HG03108 (cell line): ENCODE measurements at regions not wholly inside any gene's neighbourhood (a gene's known extent, or its start where the extent isn't known, plus 50 kb on each side); places are given as distances from the start of the nearest gene placed in this dataset.
"Not testable (repeated sequence)": the region's sequence is repeated elsewhere in the genome, so short reads cannot be mapped to it uniquely, and the experiment has no call there.

Experiments used
- ATAC-seq: cut with Tn5 transposase; IDR thresholded peaks from one replicate; pipeline ENCODE4 v1.9.1; 2021; ENCODE audit warnings: moderate library complexity; ENCODE audit not compliant: unreplicated experiment

DNA sequence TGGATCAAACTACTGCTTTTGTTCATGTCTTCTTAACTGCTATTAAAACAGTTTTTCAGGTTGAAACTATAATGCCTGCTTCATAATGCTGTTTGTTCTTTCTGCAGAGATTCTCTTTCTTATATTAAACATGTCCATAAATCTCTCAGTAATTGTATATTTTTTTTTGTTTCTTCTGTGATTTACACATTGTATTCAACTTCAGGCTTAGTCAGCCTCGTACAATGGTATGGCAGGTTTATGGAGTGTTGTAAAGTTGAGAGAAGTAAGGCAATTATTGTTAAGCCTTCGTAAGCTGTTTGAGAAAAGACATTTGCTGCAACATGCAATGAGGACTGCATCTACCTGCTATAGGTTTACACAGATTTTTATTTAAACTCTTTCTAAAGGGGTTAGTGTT is 977.1 kb downstream of the DIPK2A start:
- ATAC-seq = no peak

DNA sequence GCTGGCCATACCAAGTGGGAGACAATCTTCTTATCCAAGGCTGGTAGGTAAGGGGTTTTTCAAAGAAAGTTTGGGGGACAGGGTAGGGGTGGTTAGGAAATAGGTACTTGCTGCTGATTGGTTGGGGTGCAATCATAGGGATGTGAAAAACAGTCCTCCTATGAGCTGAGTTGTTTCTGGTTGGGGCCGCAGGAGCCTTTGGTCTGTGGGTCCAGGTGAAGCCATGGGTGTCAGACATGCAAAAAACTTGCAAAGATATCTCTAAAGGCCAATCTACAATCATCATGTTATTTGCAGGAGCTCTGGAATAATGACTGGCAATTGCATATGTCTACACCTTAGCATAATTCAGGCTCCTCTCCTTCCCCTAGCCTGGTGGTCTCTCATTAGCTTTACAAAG is 982.3 kb downstream of the DIPK2A start:
- ATAC-seq = no peak

DNA sequence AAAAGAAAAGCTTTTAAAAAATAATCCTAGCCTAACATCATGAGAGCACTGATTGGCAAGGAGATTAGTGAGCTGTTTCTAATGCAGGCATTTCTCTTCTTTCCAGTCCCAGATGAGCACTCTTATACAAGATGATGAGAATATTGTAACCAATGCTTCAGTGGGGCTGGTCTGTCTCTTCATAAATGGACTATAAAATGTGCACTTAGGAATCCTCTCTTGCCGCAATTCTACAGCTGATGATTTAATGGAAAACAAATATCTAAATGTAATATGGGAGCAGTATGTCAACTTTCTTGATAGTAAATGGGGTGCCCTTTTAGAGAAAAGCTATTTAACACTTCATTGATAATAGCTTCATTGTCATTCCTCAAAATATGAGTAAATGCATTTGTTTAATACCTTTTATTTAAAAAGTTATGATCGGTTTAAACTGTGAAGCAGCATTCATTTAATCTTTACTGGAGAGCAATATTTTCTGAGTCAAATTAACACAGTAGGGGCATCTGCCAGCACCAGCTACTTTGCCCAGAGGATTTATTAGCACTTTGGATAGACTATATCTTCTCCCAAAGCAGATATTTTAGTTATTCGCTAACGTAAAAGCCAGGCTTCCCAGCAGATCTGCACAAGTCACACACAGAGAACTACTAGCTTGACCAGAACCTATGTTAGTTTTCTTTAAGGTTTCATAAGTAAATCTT is 985.9 kb downstream of the DIPK2A start:
- no peak for ATAC-seq

DNA sequence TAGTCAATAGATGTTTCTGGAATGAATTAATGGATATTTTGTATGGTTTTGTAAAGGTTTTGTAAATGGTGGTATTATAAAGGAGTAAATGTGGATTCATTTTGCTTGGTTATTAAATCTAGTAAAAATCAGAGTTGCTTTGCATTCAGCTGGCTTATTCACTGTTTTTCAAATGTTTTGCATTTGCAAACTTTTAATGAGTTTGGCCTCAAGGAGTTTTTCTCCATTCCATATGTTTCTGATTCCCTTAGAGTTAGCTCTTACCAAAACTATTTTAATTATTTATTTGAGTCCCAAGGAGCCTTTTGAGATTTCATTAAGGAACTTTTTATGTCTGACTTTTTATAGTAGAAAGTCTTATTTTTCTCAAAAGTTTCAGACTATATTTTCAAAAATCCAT is 992.2 kb downstream of the DIPK2A start:
- ATAC-seq = no peak

DNA sequence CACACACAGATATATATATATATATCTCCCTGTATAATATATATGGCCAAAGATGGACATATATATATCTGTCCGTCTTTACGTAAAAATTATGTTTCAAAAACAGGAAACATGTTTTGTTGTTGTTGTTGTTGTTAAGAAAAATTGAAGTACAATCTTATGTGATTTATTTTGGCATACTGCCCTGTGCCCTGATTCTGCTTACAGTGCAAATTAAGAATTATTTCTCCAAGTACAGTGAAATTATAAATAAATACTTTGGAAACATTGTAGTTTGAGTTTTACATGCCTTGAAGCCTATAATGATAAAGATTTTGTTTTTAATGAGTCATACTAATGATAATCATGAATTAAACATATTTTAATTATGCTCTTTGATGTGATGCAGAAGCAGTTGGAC is 994.9 kb downstream of the DIPK2A start:
- no peak for ATAC-seq

DNA sequence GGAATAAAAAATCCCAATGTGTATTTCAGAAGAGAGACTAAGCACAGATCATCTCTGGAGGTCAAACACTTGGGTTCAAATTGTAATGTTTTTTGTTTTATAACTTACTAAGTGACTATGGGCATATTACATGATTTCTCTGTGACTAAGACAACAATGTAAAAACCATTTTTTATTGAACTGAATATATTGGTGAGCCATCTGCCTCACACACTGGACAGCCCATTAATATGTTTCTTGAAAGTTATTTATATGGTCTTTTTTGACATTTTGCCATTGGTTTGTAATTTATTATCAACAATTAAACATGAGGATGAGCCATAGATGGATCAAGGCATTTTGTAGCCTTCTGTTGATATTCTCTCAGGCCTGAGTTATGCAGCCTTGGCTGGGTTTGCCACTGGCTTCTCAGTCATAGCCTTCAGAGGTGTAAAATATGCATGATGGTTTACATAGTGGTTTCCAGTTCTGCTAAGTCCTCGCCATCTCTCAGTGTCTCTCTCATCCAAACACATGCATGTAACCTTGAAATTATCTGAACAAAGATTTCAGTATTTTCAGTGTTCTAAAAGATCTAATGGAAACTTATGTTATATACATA is 997.2 kb downstream of the DIPK2A start:
- no peak for ATAC-seq

DNA sequence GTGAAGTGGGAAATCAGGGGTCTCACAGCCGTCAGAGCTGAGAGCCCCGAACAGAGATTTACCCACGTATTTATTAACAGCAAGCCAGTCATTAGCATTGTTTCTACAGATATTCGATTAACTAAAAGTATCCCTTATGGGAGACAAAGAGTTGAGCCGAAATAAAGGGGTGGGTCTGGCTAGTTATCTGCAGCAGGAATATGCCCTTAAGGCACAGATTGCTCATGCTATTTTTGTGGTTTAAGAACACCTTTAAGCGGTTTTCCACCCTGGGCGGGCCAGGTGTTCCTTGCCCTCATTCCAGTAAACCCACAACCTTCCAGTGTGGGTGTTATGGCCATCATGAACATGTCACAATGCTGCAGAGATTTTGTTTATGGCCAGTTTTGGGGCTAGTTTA is 1012.9 kb downstream of the DIPK2A start:
- not testable (repeated sequence) for ATAC-seq

DNA sequence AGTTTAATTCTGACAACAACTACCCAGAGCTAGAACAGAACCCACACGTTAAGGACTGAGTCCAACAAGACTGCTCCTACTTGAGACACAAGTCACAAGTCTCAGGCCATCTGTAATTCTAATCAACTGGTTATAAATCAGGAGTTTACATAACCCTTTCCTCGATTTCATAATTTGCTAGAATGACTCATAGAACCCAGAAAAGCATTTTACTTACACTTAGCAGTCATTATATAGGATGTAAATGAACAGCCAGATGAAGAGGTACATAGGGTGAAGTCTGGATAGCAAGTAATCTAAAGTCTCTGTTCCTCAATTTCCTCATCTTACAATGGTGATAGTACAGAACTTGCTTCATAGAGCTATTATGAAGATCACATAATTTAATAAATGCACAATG is 1018.2 kb downstream of the DIPK2A start:
- no peak for ATAC-seq

DNA sequence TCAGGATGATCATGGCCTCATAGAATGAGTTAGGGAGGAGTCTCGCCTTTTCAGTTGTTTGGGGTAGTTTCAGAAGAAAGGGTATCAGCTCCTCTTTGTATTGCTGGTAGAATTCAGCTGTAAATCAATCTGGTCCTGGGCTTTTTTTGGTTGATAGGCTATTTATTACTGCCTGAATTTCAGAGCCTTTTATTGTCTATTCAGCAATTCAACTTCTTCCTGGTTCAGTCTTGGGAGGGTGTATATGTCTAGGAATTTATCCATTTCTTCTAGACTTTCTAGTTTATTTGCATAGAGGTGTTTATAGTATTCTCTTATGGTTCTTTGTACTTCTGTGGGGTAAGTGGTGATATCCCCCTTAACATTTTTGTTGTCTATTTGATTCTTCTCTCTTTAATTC is 1024.2 kb downstream of the DIPK2A start:
- ATAC-seq = no peak

DNA sequence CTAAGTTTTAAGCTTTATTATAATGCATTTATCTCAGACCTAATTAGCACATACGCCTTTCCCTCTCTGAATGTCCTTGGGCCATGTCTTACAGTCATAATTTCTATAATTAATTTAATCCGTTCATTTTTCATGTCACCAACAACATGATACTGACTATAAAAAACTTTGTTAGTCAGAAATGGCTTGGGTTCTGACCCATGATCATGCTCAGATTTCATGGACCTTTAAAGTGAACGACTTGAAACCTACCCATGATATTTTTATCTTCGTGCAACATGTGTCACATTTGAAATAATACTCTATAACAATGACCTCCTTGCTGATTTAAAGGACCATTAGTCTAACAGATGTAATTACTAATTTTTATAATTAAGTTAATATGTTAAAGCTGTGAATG is 1033.8 kb downstream of the DIPK2A start:
- no peak for ATAC-seq

DNA sequence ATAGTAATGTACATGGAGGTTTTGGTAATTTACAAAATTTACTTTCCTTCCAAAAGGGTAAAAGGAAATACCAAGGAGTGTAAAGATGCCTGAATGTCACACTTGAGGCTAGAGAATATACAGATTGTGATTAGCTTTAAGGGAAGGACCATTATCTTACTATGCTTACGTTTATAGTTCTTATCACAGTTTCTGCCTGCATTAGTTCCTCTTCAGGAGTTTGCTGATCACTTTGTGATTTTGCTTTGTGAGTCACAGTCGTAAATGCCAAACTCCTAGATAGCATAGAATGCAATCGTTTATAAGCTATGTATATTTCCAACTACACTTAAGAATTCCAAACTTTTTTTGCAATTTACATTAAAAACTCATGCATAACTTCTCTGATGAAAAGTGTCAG is 1034.6 kb downstream of the DIPK2A start:
- ATAC-seq = no peak

DNA sequence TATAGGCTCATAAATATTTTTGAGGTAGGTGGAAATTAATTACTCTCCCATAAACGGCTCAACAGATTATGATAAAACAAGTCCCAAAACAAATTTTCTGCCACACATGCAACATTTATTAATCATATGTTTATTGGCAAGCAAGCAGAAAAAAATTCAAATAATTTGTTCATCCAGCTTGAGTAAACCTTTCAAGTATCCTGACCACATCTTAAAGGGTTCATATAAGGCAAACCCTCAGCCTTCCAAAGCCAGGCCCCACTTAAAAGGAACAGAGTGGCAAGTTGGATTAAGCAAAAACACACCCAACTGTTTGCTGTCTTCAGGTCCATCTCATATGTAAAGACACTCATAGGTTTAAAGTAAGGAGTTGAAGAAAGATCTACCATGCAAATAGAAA is 1042.3 kb downstream of the DIPK2A start:
- no peak for ATAC-seq

DNA sequence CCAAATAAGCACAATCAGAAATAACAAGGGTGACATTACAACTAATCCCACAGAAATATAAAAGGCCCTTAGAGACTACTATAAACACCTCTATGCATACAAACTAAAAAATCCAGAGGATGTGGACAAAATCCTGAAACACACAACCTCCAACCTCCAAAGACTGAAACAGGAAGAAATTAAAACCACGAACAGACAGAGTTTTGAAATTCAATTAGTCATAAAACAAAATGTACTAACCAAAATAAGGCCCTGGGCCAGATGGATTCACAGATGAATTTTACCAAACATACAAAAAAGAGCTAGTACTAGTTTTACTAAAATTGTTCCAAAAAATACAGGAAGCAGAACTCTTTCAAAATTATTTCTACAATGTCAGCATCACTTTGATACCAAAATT is 1043.6 kb downstream of the DIPK2A start:
- ATAC-seq = no peak

DNA sequence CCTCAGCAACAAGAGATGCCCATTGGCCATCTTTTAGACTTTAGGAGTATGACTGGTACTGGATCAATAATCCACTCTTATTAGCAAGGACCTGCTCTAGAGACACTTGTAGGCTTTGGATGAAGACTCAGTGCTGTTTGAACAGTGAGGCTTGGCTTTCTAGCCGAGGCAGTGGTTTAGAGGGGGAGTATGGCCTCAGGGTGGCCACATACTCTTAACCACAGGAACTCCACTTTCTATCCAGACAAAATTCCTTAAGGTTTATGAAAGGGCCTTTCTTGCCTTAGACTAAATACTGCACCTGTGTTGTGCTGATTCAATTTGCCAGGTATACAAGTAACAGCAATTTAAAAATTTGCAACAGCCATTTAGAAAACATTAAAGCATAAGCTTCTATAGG is 1046.3 kb downstream of the DIPK2A start:
- no peak for ATAC-seq

DNA sequence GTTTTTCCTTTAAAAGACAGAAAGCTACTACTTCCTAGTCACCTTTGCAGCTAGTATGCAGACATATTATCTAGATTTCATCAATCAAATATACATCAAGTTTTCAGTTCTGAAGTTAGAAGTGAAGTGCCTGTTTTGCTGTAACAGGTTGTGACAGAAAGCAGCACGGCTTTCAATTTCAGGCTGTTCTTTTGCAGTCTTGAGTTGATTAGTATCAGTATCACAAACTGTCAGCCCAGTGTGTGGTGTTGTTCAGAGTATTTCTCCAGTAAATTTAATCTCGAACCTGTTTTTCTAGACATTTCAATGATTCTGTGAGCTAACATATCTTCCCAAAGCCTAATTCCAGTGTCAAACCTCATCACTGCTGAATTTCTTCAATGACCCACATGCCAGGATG is 1050.8 kb downstream of the DIPK2A start:
- ATAC-seq = no peak

DNA sequence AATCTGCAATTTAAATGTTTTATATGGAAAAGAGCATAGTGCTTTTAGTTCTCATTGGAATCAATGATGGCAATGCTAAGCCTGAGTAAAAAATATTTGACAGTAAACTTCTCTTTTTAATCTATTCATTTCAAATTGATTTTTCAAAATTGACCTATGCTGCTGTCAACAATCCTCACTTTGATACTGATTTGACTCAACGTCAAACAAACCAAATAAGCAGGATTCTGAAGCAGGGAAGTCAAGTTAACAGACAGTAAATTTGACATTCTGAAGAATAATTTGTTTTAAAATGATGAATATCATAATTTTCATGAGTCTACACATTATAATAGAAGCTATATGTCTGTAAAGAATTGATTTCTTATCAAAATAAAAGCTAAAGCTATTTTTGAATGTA is 1053.1 kb downstream of the DIPK2A start:
- no peak for ATAC-seq

DNA sequence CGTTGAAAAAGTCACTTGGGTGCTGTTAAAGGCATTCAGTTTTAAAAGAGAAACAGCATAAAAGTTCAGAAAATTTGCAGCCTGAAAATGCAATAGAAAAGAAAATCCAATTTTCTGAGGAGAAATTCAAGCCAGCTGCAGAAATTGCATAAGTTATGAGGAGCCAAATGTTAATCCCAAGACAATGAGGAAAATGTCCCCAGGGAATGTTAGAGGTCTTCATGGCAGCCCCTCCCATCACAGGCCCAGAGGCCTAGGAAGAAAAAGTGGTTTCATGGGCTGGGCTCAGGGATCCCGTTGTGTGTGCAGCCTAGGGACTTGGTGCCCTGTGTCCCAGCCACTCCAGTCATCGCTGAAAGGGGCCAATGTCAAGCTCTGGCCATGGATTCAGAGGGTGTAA is 1055.6 kb downstream of the DIPK2A start:
- ATAC-seq = not testable (repeated sequence)

DNA sequence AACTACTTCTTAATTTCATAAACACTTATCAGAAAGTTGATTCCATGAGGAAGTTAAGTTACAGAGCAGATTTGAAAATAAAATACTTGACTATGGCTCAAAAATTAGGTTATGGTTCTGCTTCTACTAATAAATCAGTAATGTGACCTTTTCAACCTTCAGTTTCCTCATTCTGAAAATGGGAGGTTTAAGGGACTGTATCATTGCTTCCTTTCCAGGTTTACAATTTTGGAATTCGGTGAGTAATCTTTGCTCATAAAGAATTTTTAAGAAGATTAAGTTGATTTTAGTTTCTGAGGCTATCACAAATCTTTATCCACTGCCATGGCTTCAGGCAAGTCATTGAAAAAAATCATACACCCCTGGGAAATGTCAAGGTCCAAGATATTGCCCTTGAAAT is 1061.2 kb downstream of the DIPK2A start:
- ATAC-seq = no peak

DNA sequence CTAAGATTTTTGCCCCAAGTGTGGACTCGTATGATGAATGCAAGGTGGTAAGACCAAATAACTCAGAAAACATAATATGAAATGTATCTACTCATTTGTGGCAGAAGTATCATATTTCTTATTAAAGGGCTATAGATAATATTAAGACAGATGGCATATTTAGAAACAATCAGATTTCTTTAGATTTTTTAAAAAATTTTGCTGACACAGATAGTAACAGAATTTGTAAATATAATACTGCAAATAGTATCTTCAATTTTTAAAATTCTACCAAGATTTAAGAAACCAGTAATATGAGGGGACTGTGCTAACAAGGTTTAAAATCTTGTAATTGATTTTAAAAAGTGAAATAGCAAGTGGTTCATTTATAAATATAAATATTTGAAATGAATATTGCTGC is 1064.1 kb downstream of the DIPK2A start:
- no peak for ATAC-seq

DNA sequence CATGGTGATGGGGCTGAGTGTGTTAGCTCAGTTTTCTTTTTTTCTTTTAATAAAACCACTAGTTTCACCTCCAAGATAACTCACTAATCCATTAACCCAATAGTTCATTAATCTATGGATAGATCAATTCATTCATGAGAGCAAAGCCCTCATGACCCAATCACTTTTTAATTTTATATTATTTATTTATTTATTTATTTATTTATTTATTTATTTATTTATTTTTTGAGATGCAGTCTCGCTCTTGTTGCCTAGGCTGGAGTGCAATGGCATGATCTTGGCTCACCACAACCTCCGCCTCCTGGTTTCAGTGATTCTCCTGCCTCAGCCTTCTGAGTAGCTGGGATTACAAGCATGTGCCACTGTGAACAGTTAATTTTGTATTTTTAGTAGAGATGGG is 1082.4 kb downstream of the DIPK2A start:
- not testable (repeated sequence) for ATAC-seq

DNA sequence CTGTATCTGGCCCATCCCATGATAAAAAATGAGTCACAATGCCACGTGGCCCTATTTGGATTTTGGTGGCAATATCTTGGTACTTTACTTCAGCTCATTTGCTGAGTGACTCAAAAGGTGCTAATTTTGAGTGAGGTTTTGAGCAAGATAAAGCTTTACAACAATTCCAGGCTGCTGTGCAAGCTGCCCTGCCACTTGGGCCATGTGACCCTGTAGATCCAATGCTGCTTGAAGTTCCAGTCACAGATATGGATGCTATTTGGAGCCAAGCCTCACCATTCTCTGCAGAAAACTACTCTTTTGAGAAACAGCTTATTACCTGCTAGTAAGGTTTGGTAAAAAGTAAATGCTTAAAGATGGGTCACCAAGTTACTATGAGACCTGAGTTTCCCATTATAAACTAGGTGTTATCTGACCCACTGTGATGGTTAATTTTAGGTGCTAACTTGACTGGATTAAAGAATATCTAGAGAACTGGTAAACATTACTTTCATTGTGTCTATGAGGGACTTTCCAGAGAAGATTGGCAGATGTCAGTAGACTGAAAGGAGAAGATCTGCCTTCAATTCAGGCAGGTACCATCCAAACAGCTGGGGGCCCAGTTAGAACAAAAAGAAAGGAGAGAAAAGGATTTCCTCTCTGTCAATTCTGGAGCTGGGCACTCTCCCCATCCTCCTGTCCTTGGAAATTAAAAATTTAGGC is 1083.9 kb downstream of the DIPK2A start:
- no peak for ATAC-seq

DNA sequence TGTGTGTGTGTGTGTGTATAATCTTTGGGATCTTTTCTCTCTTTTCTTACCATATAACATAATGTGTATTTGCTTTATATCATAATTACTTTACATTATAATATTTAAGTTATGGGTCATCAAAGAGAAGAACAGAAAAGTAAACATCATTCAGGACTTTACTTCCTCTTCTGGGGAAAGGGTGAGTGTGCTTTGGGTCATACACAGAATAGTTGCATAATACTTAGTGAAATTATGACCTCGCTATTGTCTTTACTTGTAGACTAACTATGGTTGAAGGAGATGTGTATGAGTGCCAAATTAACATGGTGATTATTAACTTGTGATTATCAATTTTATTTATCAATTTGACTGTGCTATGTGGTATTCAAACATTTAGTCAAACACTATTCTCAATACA is 1086.9 kb downstream of the DIPK2A start:
- ATAC-seq = no peak
